DND-41 (cell line): ENCODE measurements at regions not wholly inside any gene's neighbourhood (a gene's known extent, or its start where the extent isn't known, plus 50 kb on each side); places are given as distances from the start of the nearest gene placed in this dataset.

ENCODE experiments used
- ATAC-seq: fragments of 200-7000 bp; cut with Tn5 transposase; 3 replicates; pipeline ENCODE4 v1.9.1; 2021; ENCODE audit warnings: low read depth; ENCODE audit not compliant: insufficient read depth
- DNase-seq: peaks from one replicate; pipeline ENCODE4 v3.0.0-alpha.2; 2020
- H2AFZ ChIP-seq: 2 replicates; pipeline ENCODE4 v1.6.0; 2012; ENCODE audit warnings: low read depth, low read length
- H3K27ac ChIP-seq: 2 replicates; pipeline ENCODE4 v1.5.1; 2012; ENCODE audit warnings: low read length, inconsistent platforms
- H3K27me3 ChIP-seq: fragments of 200-600 bp; sonication (generic); 2 replicates; pipeline ENCODE4 v1.6.0; 2012; ENCODE audit warnings: low read length, mild to moderate bottlenecking, inconsistent platforms; ENCODE audit not compliant: insufficient read depth, poor library complexity
- H3K36me3 ChIP-seq: 2 replicates; pipeline ENCODE4 v1.5.1; 2012; ENCODE audit warnings: low read length, inconsistent platforms; ENCODE audit not compliant: insufficient read depth
- H3K4me1 ChIP-seq: 2 replicates; pipeline ENCODE4 v1.5.1; 2012; ENCODE audit warnings: mild to moderate bottlenecking, low read length; ENCODE audit not compliant: insufficient read depth
- H3K4me2 ChIP-seq: 2 replicates; pipeline ENCODE4 v1.6.0; 2012; ENCODE audit warnings: mild to moderate bottlenecking, moderate library complexity, low read length, inconsistent platforms; ENCODE audit not compliant: insufficient read depth
- H3K4me3 ChIP-seq, 2 experiments: fragments of 200-600 bp in 1 of 2; shearing (Covaris generic) in 1 of 2; 2 replicates each; pipeline ENCODE4 v1.5.1; 2012 to 2016; ENCODE audit warnings: inconsistent platforms in 2 of 2, low read length in 2 of 2, mild to moderate bottlenecking in 2 of 2, low read depth in 1 of 2, moderate library complexity in 1 of 2
- H3K79me2 ChIP-seq: 2 replicates; pipeline ENCODE4 v1.6.0; 2012; ENCODE audit warnings: low read length, inconsistent platforms; ENCODE audit not compliant: insufficient read depth
- H3K9ac ChIP-seq: 2 replicates; pipeline ENCODE4 v1.6.0; 2012; ENCODE audit warnings: low read depth, mild to moderate bottlenecking, inconsistent platforms, low read length, moderate library complexity
- H3K9me3 ChIP-seq: 2 replicates; pipeline ENCODE4 v1.5.1; 2012; ENCODE audit warnings: low read length, moderate library complexity, mild to moderate bottlenecking, inconsistent platforms; ENCODE audit not compliant: insufficient read depth, severe bottlenecking
- H4K20me1 ChIP-seq: 2 replicates; pipeline ENCODE4 v1.6.0; 2012; ENCODE audit warnings: low read length; ENCODE audit not compliant: insufficient read depth
- EZH2 ChIP-seq: IDR thresholded peaks from 3 replicates; pipeline ENCODE4 v1.6.1; 2012; ENCODE audit warnings: borderline replicate concordance, low read depth, mild to moderate bottlenecking, moderate library complexity, low read length, inconsistent platforms; ENCODE audit not compliant: severe bottlenecking
- TF ChIP-seq, protein P1 (sequence below): IDR thresholded peaks from 2 replicates; pipeline ENCODE4 v1.5.1; 2012; ENCODE audit warnings: borderline replicate concordance, low read length, moderate library complexity, mild to moderate bottlenecking; ENCODE audit not compliant: poor library complexity, severe bottlenecking; ENCODE audit errors: extremely low read depth

DNA sequence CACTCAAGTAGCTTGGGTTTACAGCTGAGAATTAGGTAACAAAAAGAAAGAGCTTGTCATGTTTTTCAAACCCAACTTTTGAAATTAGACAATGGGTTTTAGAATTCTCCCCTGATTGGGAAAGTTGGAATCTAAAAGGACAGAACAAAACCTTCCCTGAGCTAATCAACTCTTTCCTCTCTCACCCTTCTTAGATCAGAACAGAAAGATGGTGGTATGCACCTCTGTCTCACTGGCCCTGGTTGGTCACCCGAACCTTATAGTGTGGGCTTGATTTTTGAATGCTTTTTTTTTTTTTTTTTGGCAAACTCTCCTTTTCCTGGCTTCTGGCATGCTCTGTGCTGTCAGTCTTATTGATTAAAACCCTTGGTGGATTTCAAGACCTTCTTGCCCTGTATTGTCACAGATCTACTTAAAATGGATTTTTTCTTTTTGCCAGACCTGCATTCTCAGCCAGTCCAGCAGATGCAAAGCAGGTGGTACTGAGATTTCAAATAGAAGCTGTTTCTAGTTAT, 251.1 kb upstream of the RMST start:
- no peaks in the 10 kb centered on the region for H3K4me1 ChIP-seq
- no peak overlapping the region for H2AFZ ChIP-seq
- no peaks in the 10 kb centered on the region for H3K79me2 ChIP-seq
- no peak for TF ChIP-seq EZH2
- TF ChIP-seq, protein P1, sequence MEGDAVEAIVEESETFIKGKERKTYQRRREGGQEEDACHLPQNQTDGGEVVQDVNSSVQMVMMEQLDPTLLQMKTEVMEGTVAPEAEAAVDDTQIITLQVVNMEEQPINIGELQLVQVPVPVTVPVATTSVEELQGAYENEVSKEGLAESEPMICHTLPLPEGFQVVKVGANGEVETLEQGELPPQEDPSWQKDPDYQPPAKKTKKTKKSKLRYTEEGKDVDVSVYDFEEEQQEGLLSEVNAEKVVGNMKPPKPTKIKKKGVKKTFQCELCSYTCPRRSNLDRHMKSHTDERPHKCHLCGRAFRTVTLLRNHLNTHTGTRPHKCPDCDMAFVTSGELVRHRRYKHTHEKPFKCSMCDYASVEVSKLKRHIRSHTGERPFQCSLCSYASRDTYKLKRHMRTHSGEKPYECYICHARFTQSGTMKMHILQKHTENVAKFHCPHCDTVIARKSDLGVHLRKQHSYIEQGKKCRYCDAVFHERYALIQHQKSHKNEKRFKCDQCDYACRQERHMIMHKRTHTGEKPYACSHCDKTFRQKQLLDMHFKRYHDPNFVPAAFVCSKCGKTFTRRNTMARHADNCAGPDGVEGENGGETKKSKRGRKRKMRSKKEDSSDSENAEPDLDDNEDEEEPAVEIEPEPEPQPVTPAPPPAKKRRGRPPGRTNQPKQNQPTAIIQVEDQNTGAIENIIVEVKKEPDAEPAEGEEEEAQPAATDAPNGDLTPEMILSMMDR = no peak
- no peaks in the 10 kb centered on the region for H3K36me3 ChIP-seq
- no peaks in the 10 kb centered on the region for H3K27me3 ChIP-seq
- H4K20me1 ChIP-seq = no peaks in the 10 kb centered on the region
- DNase-seq = no peak
- ATAC-seq = no peak
- no peaks in the 10 kb centered on the region for H3K9me3 ChIP-seq
- no peak overlapping the region for H3K9ac ChIP-seq
- no peak overlapping the region for H3K27ac ChIP-seq
- H3K4me3 ChIP-seq = no peak overlapping the region
- H3K4me2 ChIP-seq = no peak overlapping the region

DNA sequence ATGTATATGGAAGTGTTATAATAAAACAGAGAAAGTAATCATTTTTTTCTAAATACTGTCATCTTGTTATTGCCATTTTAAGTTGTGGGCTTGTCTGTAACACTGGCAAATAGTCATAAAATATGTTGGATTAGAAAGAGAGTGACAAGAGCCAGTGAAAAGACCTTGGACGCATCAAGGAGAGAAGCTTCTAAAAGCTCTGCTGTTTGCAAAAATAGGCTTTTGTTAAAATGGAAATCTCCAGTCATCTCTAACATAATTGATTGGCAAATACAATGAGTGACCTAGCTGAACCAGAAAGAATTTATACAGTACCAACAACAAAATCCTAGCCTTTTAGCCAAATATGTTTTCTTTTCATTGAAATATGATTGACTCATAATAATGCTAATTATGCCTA, 245.8 kb upstream of the RMST start:
- H4K20me1 ChIP-seq = no peaks in the 10 kb centered on the region
- no peak overlapping the region for H3K4me3 ChIP-seq
- no peaks in the 10 kb centered on the region for H3K9me3 ChIP-seq
- H3K4me1 ChIP-seq = no peaks in the 10 kb centered on the region
- TF ChIP-seq, protein P1 = no peak
- H3K36me3 ChIP-seq = no peaks in the 10 kb centered on the region
- H3K79me2 ChIP-seq = no peaks in the 10 kb centered on the region
- no peak overlapping the region for H3K4me2 ChIP-seq
- H2AFZ ChIP-seq = no peak overlapping the region
- ATAC-seq = no peak
- no peak overlapping the region for H3K9ac ChIP-seq
- no peak overlapping the region for H3K27ac ChIP-seq
- no peaks in the 10 kb centered on the region for H3K27me3 ChIP-seq
- no peak for DNase-seq

DNA sequence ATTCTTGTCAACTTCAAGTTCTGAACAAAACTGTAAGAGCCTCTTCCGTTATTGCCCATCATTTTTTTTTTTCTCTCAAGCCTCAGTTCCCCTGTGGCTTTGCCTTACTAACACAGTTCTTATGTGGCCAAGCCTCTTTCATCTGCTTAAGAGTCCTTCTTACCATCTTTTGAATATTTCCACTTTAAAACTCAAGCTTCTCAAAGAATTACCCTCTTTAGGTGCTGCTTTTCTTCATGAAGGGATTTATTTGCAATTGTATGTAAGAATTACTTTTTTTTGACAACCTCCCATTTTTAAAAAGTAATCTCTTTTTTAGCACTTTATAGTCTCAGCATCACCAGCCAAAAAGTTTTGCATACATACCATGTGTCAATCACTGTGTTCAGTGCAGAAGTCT, 240.2 kb upstream of the RMST start:
- ATAC-seq (no peak), DNase-seq (no peak)
- Histone ChIP-seq H3K4me2 (no peak overlapping the region), H3K4me1 (no peaks in the 10 kb centered on the region), H4K20me1 (no peaks in the 10 kb centered on the region), H3K4me3 (no peak overlapping the region), H3K9ac (no peak overlapping the region), H2AFZ (no peak overlapping the region), H3K9me3 (no peaks in the 10 kb centered on the region), H3K27ac (no peak overlapping the region), H3K27me3 (no peaks in the 10 kb centered on the region), H3K79me2 (no peaks in the 10 kb centered on the region), H3K36me3 (no peaks in the 10 kb centered on the region)
- no peak for TF ChIP-seq EZH2
- TF ChIP-seq, protein P1 = no peak

DNA sequence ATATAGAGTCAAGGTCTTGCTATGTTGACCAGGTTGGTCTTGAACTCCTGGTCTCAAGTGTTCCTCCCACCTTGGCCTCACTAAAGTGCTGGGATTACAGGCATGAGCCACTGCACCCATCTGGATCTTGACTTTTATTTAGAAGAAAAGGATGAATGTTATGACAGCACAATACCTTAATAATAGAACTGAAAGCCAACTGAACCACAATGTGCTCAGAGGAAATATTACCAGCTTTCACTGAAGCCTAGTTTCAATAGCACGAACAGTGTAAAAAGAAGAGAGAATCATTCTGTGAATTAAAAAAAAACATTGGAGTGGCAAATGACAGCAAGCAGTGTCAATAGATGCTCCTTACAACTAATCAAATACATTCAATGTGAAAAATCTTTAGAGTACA, 239.2 kb upstream of the RMST start:
- no peak overlapping the region for H3K4me3 ChIP-seq
- no peak overlapping the region for H3K9ac ChIP-seq
- TF ChIP-seq, protein P1 = no peak
- no peak for TF ChIP-seq EZH2
- no peak overlapping the region for H3K4me2 ChIP-seq
- ATAC-seq (no peak), DNase-seq (no peak)
- H3K79me2 ChIP-seq = no peaks in the 10 kb centered on the region
- H3K9me3 ChIP-seq = no peaks in the 10 kb centered on the region
- no peak overlapping the region for H2AFZ ChIP-seq
- H3K27me3 ChIP-seq = no peaks in the 10 kb centered on the region
- H4K20me1 ChIP-seq = no peaks in the 10 kb centered on the region
- no peaks in the 10 kb centered on the region for H3K4me1 ChIP-seq
- no peaks in the 10 kb centered on the region for H3K36me3 ChIP-seq
- H3K27ac ChIP-seq = no peak overlapping the region
